HEK293 (cell line): ENCODE measurements at regions not wholly inside any gene's neighbourhood (a gene's known extent, or its start where the extent isn't known, plus 50 kb on each side); places are given as distances from the start of the nearest gene placed in this dataset.

Experiments used
- CTCF ChIA-PET: fragments of 350-600 bp; formaldehyde crosslinking; extraction: SDS; loops from one replicate; lab custom pipeline; 2021; ENCODE audit warnings: antibody characterized with exemption; lab: Yijun Ruan, JAX
- POLR2A ChIA-PET: fragments of 300-600 bp; formaldehyde crosslinking; extraction: SDS; loops from one replicate; lab custom pipeline; 2020; ENCODE audit warnings: antibody characterized with exemption, inconsistent platforms; lab: Yijun Ruan, JAX
- H3K27ac ChIP-seq: fragments of 200-500 bp; sonication (Bioruptor generic); 2 replicates; pipeline ENCODE4 v1.5.1; 2014; ENCODE audit warnings: low read depth, low read length, control low read depth, inconsistent platforms; ENCODE audit errors: extremely low read depth
- H3K36me3 ChIP-seq, 2 experiments: fragments of 200-500 bp in 1 of 2; sonication (Bioruptor generic) in 1 of 2; 1 replicate in 1 of 2; 2 replicates in 1 of 2; pipeline ENCODE4 v1.5.1; 2014 to 2017; ENCODE audit warnings: inconsistent platforms in 2 of 2, low read length in 2 of 2; ENCODE audit not compliant: control insufficient read depth in 2 of 2, insufficient read depth in 1 of 2
- H3K4me1 ChIP-seq: fragments of 200-500 bp; sonication (Bioruptor generic); 2 replicates; pipeline ENCODE4 v1.5.1; 2014; ENCODE audit warnings: mild to moderate bottlenecking, low read length, inconsistent platforms; ENCODE audit not compliant: control insufficient read depth, insufficient read depth
- H3K4me3 ChIP-seq: 2 replicates; pipeline ENCODE4 v1.5.1; 2011; ENCODE audit warnings: low read depth, mild to moderate bottlenecking, control low read depth, low read length, moderate library complexity
- H3K9me3 ChIP-seq: fragments of 200-500 bp; sonication (Bioruptor generic); 2 replicates; pipeline ENCODE4 v1.5.1; 2014; ENCODE audit warnings: low read depth, low read length, inconsistent platforms; ENCODE audit not compliant: control insufficient read depth, insufficient read depth
- GLI4 ChIP-seq: fragments of 450-650 bp; formaldehyde crosslinking; IDR thresholded peaks from 2 replicates; pipeline ENCODE4 v1.5.1; 2016; ENCODE audit warnings: missing biosample characterization, missing genetic modification characterization
- KLF1 ChIP-seq: fragments of 450-650 bp; formaldehyde crosslinking; IDR thresholded peaks from 2 replicates; pipeline ENCODE4 v1.5.1; 2016; ENCODE audit warnings: missing biosample characterization, missing genetic modification characterization
- KLF10 ChIP-seq: fragments of 450-650 bp; IDR thresholded peaks from 2 replicates; pipeline ENCODE4 v1.5.1; 2018; ENCODE audit warnings: missing biosample characterization, mild to moderate bottlenecking, missing genetic modification characterization
- MYNN ChIP-seq: fragments of 450-650 bp; formaldehyde crosslinking; IDR thresholded peaks from 2 replicates; pipeline ENCODE4 v1.5.1; 2016; ENCODE audit warnings: missing biosample characterization, missing genetic modification characterization, borderline replicate concordance
- PRDM1 ChIP-seq: fragments of 450-650 bp; formaldehyde crosslinking; IDR thresholded peaks from 2 replicates; pipeline ENCODE4; 2016; ENCODE audit warnings: missing biosample characterization, missing genetic modification characterization
- TRIM28 ChIP-seq: IDR thresholded peaks from 2 replicates; pipeline ENCODE4 v1.6.1; 2011; ENCODE audit warnings: low read length, control low read depth, borderline replicate concordance
- ZBTB20 ChIP-seq: fragments of 450-650 bp; formaldehyde crosslinking; IDR thresholded peaks from 2 replicates; pipeline ENCODE4 v1.5.1; 2016; ENCODE audit warnings: missing biosample characterization, missing genetic modification characterization
- ZBTB7A ChIP-seq: fragments of 450-650 bp; formaldehyde crosslinking; IDR thresholded peaks from 2 replicates; pipeline ENCODE4 v1.5.1; 2016; ENCODE audit warnings: low read depth, missing biosample characterization, missing genetic modification characterization
- ZIC2 ChIP-seq: fragments of 450-650 bp; formaldehyde crosslinking; IDR thresholded peaks from 2 replicates; pipeline ENCODE4 v1.5.1; 2016; ENCODE audit warnings: missing biosample characterization, missing genetic modification characterization
- ZNF138 ChIP-seq: fragments of 450-650 bp; formaldehyde crosslinking; IDR thresholded peaks from 2 replicates; pipeline ENCODE4 v1.5.1; 2016; ENCODE audit warnings: missing biosample characterization, missing genetic modification characterization, borderline replicate concordance
- ZNF19 ChIP-seq: fragments of 450-650 bp; formaldehyde crosslinking; IDR thresholded peaks from 2 replicates; pipeline ENCODE4; 2016; ENCODE audit warnings: missing biosample characterization, missing genetic modification characterization, low read depth
- ZNF23 ChIP-seq: fragments of 450-650 bp; formaldehyde crosslinking; IDR thresholded peaks from 2 replicates; pipeline ENCODE4 v1.5.1; 2016; ENCODE audit warnings: missing biosample characterization, missing genetic modification characterization, borderline replicate concordance
- ZNF24 ChIP-seq: fragments of 450-650 bp; formaldehyde crosslinking; IDR thresholded peaks from 2 replicates; pipeline ENCODE4 v1.5.1; 2016; ENCODE audit warnings: missing biosample characterization, missing genetic modification characterization
- ZNF248 ChIP-seq: fragments of 450-650 bp; formaldehyde crosslinking; IDR thresholded peaks from 2 replicates; pipeline ENCODE4 v1.5.1; 2017; ENCODE audit warnings: missing biosample characterization, missing genetic modification characterization
- ZNF302 ChIP-seq: fragments of 450-650 bp; formaldehyde crosslinking; IDR thresholded peaks from 2 replicates; pipeline ENCODE4 v1.5.1; 2016; ENCODE audit warnings: missing biosample characterization, missing genetic modification characterization, low read depth
- ZNF324 ChIP-seq: fragments of 450-650 bp; formaldehyde crosslinking; IDR thresholded peaks from 2 replicates; pipeline ENCODE4 v1.5.1; 2016; ENCODE audit warnings: missing biosample characterization, missing genetic modification characterization
- ZNF354C ChIP-seq: fragments of 450-650 bp; formaldehyde crosslinking; IDR thresholded peaks from 2 replicates; pipeline ENCODE4 v1.5.1; 2016; ENCODE audit warnings: missing biosample characterization, missing genetic modification characterization, low read depth, borderline replicate concordance
- ZNF404 ChIP-seq: fragments of 450-650 bp; formaldehyde crosslinking; IDR thresholded peaks from 2 replicates; pipeline ENCODE4 v1.5.1; 2017; ENCODE audit warnings: missing biosample characterization, missing genetic modification characterization
- ZNF626 ChIP-seq: fragments of 450-650 bp; sonication (Bioruptor Pico); formaldehyde crosslinking; IDR thresholded peaks from 2 replicates; pipeline ENCODE4 v1.5.1; 2018; ENCODE audit warnings: missing biosample characterization, missing genetic modification characterization, inconsistent platforms
- ZNF792 ChIP-seq: fragments of 450-650 bp; formaldehyde crosslinking; IDR thresholded peaks from 2 replicates; pipeline ENCODE4 v1.5.1; 2016; ENCODE audit warnings: missing biosample characterization, missing genetic modification characterization
- TF ChIP-seq, protein P1 (sequence below): fragments of 450-650 bp; formaldehyde crosslinking; IDR thresholded peaks from 2 replicates; pipeline ENCODE4 v1.5.1; 2016; ENCODE audit warnings: missing biosample characterization, missing genetic modification characterization
- TF ChIP-seq, protein P2 (sequence below): fragments of 450-650 bp; IDR thresholded peaks from 2 replicates; pipeline ENCODE4 v1.5.1; 2018; ENCODE audit warnings: missing biosample characterization, missing genetic modification characterization
- TF ChIP-seq, protein P3 (sequence below): IDR thresholded peaks from 2 replicates; pipeline ENCODE4 v1.6.1; 2011; ENCODE audit warnings: mild to moderate bottlenecking, low read depth, low read length, borderline replicate concordance

DNA sequence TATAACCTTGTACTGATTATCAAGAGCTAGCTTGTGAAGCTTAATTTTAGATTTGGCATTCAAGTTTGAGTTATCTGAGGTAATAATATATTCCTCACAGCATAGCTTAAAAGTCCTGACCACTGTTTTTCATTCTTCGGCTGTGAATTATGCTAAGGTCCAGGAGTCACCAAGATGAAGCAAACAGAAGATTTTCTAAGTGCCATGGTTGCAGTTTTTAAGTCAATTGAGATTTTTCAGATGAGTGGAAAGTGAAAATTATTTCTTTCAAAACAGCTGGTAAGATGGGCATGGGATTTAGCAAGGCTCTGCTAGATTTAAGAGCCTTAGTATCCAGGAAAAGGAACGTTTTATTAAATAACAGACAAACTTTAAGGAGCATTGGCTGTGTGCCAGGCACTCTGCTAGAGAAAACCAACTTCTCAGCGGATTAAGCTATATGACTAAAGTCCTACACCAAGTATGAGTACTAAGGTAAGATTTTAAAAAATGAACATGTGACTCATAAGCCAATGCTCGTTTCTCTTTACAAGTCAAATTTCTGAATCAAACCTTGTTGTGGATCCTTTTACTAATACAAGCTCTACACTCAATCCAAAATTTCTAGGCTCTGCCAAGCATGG lies 149.9 kb upstream of the IL15 start:
- POLR2A ChIA-PET, result interaction anchor here (0.7 kb wide), 1 partner anchor 240 kb away, joined by 4 read pairs; no protein-coding TSS in a partner anchor
- Histone ChIP-seq H3K4me3 (no peak overlapping the region), H3K36me3 (no peaks in the 10 kb centered on the region)
- CTCF ChIA-PET, result interaction anchor here (0.6 kb wide), 1 partner anchor 17 kb away, joined by 3 read pairs; no protein-coding TSS in a partner anchor
- TF ChIP-seq, protein P1, sequence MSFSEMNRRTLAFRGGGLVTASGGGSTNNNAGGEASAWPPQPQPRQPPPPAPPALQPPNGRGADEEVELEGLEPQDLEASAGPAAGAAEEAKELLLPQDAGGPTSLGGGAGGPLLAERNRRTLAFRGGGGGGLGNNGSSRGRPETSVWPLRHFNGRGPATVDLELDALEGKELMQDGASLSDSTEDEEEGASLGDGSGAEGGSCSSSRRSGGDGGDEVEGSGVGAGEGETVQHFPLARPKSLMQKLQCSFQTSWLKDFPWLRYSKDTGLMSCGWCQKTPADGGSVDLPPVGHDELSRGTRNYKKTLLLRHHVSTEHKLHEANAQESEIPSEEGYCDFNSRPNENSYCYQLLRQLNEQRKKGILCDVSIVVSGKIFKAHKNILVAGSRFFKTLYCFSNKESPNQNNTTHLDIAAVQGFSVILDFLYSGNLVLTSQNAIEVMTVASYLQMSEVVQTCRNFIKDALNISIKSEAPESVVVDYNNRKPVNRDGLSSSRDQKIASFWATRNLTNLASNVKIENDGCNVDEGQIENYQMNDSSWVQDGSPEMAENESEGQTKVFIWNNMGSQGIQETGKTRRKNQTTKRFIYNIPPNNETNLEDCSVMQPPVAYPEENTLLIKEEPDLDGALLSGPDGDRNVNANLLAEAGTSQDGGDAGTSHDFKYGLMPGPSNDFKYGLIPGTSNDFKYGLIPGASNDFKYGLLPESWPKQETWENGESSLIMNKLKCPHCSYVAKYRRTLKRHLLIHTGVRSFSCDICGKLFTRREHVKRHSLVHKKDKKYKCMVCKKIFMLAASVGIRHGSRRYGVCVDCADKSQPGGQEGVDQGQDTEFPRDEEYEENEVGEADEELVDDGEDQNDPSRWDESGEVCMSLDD (tag by site-specific recombination), result no peak
- TF ChIP-seq ZNF248 (tag by site-specific recombination), result no peak
- TF ChIP-seq ZNF324 (tag by site-specific recombination), result no peak
- TF ChIP-seq ZNF626, result no peak
- no peak for TF ChIP-seq GLI4 (tag by site-specific recombination)
- TF ChIP-seq, all 188 proteins: peak for 0
- Histone ChIP-seq H3K27ac (no peak overlapping the region), H3K4me1 (no peaks in the 10 kb centered on the region), H3K9me3 (no peaks in the 10 kb centered on the region)

DNA sequence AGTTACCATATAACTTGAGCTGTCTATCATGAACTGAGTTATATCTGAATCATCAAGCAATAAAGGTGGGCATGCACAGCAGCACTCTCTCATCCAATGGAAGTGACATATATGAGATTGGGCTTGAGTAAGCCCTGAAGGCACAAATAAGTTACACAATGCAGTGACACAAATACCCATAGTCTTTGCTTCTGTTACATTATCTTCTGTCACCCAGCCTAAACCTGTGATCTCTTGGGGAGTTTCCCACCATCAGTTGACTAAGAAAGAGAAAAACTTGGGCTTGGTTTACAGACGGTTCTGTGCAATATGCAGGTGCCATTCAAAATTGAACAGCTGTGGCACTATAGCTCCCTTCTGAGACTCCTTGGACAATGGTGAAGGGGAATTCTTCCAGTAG lies 138.8 kb upstream of the IL15 start:
- Histone ChIP-seq H3K4me1 (no peaks in the 10 kb centered on the region), H3K4me3 (no peak overlapping the region), H3K27ac (no peak overlapping the region), H3K36me3 (no peaks in the 10 kb centered on the region), H3K9me3 (no peaks in the 10 kb centered on the region)
- TF ChIP-seq ZNF404 (tag by site-specific recombination) (no peak), PRDM1 (no peak), KLF1 (tag by site-specific recombination) (no peak), ZIC2 (tag by site-specific recombination) (no peak), ZNF23 (tag by site-specific recombination) (no peak), MYNN (no peak), ZBTB20 (tag by site-specific recombination) (no peak), TRIM28 (no peak), ZBTB7A (no peak), ZNF138 (tag by site-specific recombination) (no peak), ZNF354C (no peak), ZNF19 (no peak), ZNF792 (no peak), KLF10 (no peak), ZNF302 (tag by site-specific recombination) (no peak), ZNF24 (no peak)
- TF ChIP-seq, protein P2, sequence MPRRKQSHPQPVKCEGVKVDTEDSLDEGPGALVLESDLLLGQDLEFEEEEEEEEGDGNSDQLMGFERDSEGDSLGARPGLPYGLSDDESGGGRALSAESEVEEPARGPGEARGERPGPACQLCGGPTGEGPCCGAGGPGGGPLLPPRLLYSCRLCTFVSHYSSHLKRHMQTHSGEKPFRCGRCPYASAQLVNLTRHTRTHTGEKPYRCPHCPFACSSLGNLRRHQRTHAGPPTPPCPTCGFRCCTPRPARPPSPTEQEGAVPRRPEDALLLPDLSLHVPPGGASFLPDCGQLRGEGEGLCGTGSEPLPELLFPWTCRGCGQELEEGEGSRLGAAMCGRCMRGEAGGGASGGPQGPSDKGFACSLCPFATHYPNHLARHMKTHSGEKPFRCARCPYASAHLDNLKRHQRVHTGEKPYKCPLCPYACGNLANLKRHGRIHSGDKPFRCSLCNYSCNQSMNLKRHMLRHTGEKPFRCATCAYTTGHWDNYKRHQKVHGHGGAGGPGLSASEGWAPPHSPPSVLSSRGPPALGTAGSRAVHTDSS (tag by site-specific recombination), result no peak
- TF ChIP-seq, protein P3, sequence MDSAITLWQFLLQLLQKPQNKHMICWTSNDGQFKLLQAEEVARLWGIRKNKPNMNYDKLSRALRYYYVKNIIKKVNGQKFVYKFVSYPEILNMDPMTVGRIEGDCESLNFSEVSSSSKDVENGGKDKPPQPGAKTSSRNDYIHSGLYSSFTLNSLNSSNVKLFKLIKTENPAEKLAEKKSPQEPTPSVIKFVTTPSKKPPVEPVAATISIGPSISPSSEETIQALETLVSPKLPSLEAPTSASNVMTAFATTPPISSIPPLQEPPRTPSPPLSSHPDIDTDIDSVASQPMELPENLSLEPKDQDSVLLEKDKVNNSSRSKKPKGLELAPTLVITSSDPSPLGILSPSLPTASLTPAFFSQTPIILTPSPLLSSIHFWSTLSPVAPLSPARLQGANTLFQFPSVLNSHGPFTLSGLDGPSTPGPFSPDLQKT, result no peak
- CTCF ChIA-PET, result no interaction called here
- POLR2A ChIA-PET, result no interaction called here
